ENCODE measurements at regions not wholly inside any gene's neighbourhood (a gene's known extent, or its start where the extent isn't known, plus 50 kb on each side); places are given as distances from the start of the nearest gene placed in this dataset.

DNA sequence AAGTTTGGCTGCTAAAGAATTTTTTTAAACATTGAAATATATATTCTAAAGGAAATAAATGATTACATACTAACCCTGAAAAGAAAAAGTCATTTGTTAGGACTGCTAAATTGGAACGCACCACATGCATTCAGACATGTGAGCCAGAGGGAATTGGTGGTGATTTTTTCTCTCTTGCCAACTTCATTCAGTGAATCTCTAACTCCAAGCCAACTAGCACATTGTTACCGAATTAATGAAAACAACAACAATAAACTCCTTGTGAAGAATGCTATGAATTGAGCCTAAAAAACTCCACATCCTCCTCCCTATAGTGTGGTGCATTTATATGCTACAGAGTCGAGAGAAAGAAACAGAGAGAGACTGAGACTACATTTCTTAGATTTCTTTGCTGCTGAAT, 135.5 kb upstream of the CACNA2D1 start:
- Histone ChIP-seq H4K20me1 (replicated peaks; ENCODE audit: insufficient read depth) (no peaks in the 10 kb centered on the region), H3K27ac (ENCODE audit: low read depth) (no peak overlapping the region), H3K4me3 (no peak overlapping the region), H3F3A (replicated peaks; ENCODE audit: low read depth) (no peaks in the 10 kb centered on the region), H3K4me1 (ENCODE audit: insufficient read depth) (no peaks in the 10 kb centered on the region), H2AFZ (no peak overlapping the region), H3K4me2 (no peak overlapping the region), H3K36me3 (ENCODE audit: insufficient read depth) (no peaks in the 10 kb centered on the region), H3K27me3 (ENCODE audit: insufficient read depth) (no peaks in the 10 kb centered on the region), H3K9me2 (ENCODE audit: insufficient read depth) (no peaks in the 10 kb centered on the region), H3K79me2 (replicated peaks; ENCODE audit: insufficient read depth) (no peaks in the 10 kb centered on the region)
- Mint-ChIP-seq H3K9me3 (no peaks in the 10 kb centered on the region), H3K36me3 (ENCODE audit: low read depth) (no peaks in the 10 kb centered on the region), H3K4me1 (peaks cover 8% of the 10 kb centered on the region; the same call in 2 of the 3 replicates), H3K27me3 (ENCODE audit: insufficient read depth, low read depth, poor library complexity) (peaks cover 2% of the 10 kb centered on the region), H3K4me3 (no peak overlapping the region), H3K27ac (no peak overlapping the region)
- TF ChIP-seq ZNF114 (CRISPR knock-in tag; IDR thresholded peaks at IDR 0.05) (no peak), JUNB (IDR thresholded peaks at IDR 0.05; ENCODE audit: unreplicated experiment) (no peak), STAT1 (IDR thresholded peaks at IDR 0.05; ENCODE audit: unreplicated experiment) (no peak), CREB1 (CRISPR knock-in tag; IDR thresholded peaks at IDR 0.05; ENCODE audit: low read depth) (no peak), NANOG (IDR thresholded peaks at IDR 0.05; ENCODE audit: borderline replicate concordance) (no peak), EZH2phosphoT487 (IDR thresholded peaks at IDR 0.05; ENCODE audit: unreplicated experiment) (no peak), POLR2AphosphoS5 (IDR thresholded peaks at IDR 0.05; ENCODE audit: low read depth) (no peak), ZNF331 (CRISPR knock-in tag; IDR thresholded peaks at IDR 0.05; ENCODE audit: low read depth) (no peak), EZH2 (IDR thresholded peaks at IDR 0.05; ENCODE audit: low read depth, unreplicated experiment) (no peak)
- TF ChIP-seq, protein P1, sequence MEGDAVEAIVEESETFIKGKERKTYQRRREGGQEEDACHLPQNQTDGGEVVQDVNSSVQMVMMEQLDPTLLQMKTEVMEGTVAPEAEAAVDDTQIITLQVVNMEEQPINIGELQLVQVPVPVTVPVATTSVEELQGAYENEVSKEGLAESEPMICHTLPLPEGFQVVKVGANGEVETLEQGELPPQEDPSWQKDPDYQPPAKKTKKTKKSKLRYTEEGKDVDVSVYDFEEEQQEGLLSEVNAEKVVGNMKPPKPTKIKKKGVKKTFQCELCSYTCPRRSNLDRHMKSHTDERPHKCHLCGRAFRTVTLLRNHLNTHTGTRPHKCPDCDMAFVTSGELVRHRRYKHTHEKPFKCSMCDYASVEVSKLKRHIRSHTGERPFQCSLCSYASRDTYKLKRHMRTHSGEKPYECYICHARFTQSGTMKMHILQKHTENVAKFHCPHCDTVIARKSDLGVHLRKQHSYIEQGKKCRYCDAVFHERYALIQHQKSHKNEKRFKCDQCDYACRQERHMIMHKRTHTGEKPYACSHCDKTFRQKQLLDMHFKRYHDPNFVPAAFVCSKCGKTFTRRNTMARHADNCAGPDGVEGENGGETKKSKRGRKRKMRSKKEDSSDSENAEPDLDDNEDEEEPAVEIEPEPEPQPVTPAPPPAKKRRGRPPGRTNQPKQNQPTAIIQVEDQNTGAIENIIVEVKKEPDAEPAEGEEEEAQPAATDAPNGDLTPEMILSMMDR (conservative IDR thresholded peaks at IDR 0.05; ENCODE audit: low read depth in 2 of 2) = no peak
- TF ChIP-seq, protein P2, sequence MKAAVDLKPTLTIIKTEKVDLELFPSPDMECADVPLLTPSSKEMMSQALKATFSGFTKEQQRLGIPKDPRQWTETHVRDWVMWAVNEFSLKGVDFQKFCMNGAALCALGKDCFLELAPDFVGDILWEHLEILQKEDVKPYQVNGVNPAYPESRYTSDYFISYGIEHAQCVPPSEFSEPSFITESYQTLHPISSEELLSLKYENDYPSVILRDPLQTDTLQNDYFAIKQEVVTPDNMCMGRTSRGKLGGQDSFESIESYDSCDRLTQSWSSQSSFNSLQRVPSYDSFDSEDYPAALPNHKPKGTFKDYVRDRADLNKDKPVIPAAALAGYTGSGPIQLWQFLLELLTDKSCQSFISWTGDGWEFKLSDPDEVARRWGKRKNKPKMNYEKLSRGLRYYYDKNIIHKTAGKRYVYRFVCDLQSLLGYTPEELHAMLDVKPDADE (IDR thresholded peaks at IDR 0.05) = no peak
- TF ChIP-seq, protein P3, sequence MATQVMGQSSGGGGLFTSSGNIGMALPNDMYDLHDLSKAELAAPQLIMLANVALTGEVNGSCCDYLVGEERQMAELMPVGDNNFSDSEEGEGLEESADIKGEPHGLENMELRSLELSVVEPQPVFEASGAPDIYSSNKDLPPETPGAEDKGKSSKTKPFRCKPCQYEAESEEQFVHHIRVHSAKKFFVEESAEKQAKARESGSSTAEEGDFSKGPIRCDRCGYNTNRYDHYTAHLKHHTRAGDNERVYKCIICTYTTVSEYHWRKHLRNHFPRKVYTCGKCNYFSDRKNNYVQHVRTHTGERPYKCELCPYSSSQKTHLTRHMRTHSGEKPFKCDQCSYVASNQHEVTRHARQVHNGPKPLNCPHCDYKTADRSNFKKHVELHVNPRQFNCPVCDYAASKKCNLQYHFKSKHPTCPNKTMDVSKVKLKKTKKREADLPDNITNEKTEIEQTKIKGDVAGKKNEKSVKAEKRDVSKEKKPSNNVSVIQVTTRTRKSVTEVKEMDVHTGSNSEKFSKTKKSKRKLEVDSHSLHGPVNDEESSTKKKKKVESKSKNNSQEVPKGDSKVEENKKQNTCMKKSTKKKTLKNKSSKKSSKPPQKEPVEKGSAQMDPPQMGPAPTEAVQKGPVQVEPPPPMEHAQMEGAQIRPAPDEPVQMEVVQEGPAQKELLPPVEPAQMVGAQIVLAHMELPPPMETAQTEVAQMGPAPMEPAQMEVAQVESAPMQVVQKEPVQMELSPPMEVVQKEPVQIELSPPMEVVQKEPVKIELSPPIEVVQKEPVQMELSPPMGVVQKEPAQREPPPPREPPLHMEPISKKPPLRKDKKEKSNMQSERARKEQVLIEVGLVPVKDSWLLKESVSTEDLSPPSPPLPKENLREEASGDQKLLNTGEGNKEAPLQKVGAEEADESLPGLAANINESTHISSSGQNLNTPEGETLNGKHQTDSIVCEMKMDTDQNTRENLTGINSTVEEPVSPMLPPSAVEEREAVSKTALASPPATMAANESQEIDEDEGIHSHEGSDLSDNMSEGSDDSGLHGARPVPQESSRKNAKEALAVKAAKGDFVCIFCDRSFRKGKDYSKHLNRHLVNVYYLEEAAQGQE (IDR thresholded peaks at IDR 0.05; ENCODE audit: unreplicated experiment) = no peak
- TF ChIP-seq, protein P4, sequence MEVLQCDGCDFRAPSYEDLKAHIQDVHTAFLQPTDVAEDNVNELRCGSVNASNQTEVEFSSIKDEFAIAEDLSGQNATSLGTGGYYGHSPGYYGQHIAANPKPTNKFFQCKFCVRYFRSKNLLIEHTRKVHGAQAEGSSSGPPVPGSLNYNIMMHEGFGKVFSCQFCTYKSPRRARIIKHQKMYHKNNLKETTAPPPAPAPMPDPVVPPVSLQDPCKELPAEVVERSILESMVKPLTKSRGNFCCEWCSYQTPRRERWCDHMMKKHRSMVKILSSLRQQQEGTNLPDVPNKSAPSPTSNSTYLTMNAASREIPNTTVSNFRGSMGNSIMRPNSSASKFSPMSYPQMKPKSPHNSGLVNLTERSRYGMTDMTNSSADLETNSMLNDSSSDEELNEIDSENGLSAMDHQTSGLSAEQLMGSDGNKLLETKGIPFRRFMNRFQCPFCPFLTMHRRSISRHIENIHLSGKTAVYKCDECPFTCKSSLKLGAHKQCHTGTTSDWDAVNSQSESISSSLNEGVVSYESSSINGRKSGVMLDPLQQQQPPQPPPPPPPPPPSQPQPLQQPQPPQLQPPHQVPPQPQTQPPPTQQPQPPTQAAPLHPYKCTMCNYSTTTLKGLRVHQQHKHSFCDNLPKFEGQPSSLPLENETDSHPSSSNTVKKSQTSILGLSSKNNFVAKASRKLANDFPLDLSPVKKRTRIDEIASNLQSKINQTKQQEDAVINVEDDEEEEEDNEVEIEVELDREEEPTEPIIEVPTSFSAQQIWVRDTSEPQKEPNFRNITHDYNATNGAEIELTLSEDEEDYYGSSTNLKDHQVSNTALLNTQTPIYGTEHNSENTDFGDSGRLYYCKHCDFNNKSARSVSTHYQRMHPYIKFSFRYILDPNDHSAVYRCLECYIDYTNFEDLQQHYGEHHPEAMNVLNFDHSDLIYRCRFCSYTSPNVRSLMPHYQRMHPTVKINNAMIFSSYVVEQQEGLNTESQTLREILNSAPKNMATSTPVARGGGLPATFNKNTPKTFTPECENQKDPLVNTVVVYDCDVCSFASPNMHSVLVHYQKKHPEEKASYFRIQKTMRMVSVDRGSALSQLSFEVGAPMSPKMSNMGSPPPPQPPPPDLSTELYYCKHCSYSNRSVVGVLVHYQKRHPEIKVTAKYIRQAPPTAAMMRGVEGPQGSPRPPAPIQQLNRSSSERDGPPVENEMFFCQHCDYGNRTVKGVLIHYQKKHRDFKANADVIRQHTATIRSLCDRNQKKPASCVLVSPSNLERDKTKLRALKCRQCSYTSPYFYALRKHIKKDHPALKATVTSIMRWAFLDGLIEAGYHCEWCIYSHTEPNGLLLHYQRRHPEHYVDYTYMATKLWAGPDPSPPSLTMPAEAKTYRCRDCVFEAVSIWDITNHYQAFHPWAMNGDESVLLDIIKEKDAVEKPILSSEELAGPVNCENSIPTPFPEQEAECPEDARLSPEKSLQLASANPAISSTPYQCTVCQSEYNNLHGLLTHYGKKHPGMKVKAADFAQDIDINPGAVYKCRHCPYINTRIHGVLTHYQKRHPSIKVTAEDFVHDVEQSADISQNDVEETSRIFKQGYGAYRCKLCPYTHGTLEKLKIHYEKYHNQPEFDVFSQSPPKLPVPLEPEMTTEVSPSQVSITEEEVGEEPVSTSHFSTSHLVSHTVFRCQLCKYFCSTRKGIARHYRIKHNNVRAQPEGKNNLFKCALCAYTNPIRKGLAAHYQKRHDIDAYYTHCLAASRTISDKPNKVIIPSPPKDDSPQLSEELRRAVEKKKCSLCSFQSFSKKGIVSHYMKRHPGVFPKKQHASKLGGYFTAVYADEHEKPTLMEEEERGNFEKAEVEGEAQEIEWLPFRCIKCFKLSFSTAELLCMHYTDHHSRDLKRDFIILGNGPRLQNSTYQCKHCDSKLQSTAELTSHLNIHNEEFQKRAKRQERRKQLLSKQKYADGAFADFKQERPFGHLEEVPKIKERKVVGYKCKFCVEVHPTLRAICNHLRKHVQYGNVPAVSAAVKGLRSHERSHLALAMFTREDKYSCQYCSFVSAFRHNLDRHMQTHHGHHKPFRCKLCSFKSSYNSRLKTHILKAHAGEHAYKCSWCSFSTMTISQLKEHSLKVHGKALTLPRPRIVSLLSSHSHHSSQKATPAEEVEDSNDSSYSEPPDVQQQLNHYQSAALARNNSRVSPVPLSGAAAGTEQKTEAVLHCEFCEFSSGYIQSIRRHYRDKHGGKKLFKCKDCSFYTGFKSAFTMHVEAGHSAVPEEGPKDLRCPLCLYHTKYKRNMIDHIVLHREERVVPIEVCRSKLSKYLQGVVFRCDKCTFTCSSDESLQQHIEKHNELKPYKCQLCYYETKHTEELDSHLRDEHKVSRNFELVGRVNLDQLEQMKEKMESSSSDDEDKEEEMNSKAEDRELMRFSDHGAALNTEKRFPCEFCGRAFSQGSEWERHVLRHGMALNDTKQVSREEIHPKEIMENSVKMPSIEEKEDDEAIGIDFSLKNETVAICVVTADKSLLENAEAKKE (CRISPR knock-in tag; IDR thresholded peaks at IDR 0.05) = no peak
- DNase-seq (ENCODE audit: low spot score) (no peak), ATAC-seq (no peak)

Data from GM23338 (cell line).